Endothelial cell of umbilical vein (primary cell): ENCODE measurements at regions not wholly inside any gene's neighbourhood (a gene's known extent, or its start where the extent isn't known, plus 50 kb on each side); places are given as distances from the start of the nearest gene placed in this dataset.

ENCODE experiments used
- BruUV-seq: library from RNA; stranded (reverse); fragments of 400-500 nt; replicated peaks from 2 replicates; lab custom pipeline; 2021; lab: Mats Ljungman, UMichigan
- CTCF ChIA-PET: fragments of 300-600, 350-600 bp; sonication (Branson Sonifier 250); formaldehyde crosslinking; loops from one replicate; lab custom pipeline; 2021; ENCODE audit warnings: antibody characterized with exemption, inconsistent platforms; lab: Charles Lee
- POLR2A ChIA-PET: fragments of 300-600, 350-600 bp; sonication (Branson Sonifier 250); formaldehyde crosslinking; loops from one replicate; lab custom pipeline; 2021; ENCODE audit warnings: antibody characterized with exemption, inconsistent platforms; lab: Charles Lee
- DNase-seq: peaks from one replicate; pipeline ENCODE4 v3.0.0-alpha.2; 2011; ENCODE audit warnings: low read depth, low spot score
- FAIRE-seq: peaks from 2 replicates; lab custom pipeline; 2011; peaks lifted over from hg19 to GRCh38; lab: Jason Lieb, UNC
- H2AFZ ChIP-seq: 2 replicates; pipeline ENCODE4 v1.6.0; 2012; ENCODE audit warnings: low read depth, low read length, control low read depth, inconsistent platforms
- H3K27ac ChIP-seq: 2 replicates; pipeline ENCODE4 v1.5.1; 2011; ENCODE audit warnings: low read depth, mild to moderate bottlenecking, control low read depth, low read length, moderate library complexity; ENCODE audit not compliant: insufficient read depth
- H3K27me3 ChIP-seq, 2 experiments: 2 replicates each; pipeline versions ENCODE4 v1.6.0 to v1.6.1; 2011; ENCODE audit warnings: low read length in 2 of 2, mixed read lengths in 1 of 2; ENCODE audit not compliant: control insufficient read depth in 2 of 2, insufficient read depth in 2 of 2
- H3K36me3 ChIP-seq, 2 experiments: 2 replicates in 1 of 2; 3 replicates in 1 of 2; pipeline ENCODE4 v1.5.1; 2011; ENCODE audit warnings: low read length in 2 of 2, mild to moderate bottlenecking in 1 of 2, moderate library complexity in 1 of 2; ENCODE audit not compliant: control insufficient read depth in 2 of 2, insufficient read depth in 2 of 2; ENCODE audit errors: extremely low read depth in 1 of 2
- H3K4me1 ChIP-seq: 3 replicates; pipeline ENCODE4 v1.5.1; 2011; ENCODE audit warnings: mild to moderate bottlenecking, low read length; ENCODE audit not compliant: control insufficient read depth, insufficient read depth; ENCODE audit errors: extremely low read depth
- H3K4me2 ChIP-seq: 2 replicates; pipeline ENCODE4 v1.6.1; 2011; ENCODE audit warnings: low read length, control low read depth, mixed read lengths; ENCODE audit not compliant: insufficient read depth
- H3K4me3 ChIP-seq, 3 experiments: fragments of 200-600 bp in 1 of 3; sonication (generic), shearing (Covaris generic) in 1 of 3; replicated peaks in 1 of 3; 2 replicates each; pipeline ENCODE4 v1.5.1; 2011 to 2016; ENCODE audit warnings: control low read depth in 3 of 3, low read length in 3 of 3, mild to moderate bottlenecking in 2 of 3, inconsistent platforms in 1 of 3, low read depth in 1 of 3, moderate library complexity in 1 of 3; ENCODE audit not compliant: insufficient read depth in 1 of 3
- H3K79me2 ChIP-seq: 2 replicates; pipeline ENCODE4 v1.6.0; 2012; ENCODE audit warnings: low read length, inconsistent platforms; ENCODE audit not compliant: control insufficient read depth, insufficient read depth
- H3K9ac ChIP-seq: replicated peaks from 2 replicates; pipeline ENCODE3; 2011; ENCODE audit warnings: low read length, control low read depth; ENCODE audit not compliant: insufficient read depth; ENCODE audit errors: extremely low read depth
- H3K9me1 ChIP-seq: replicated peaks from 3 replicates; pipeline ENCODE4 v1.6.0; 2011; ENCODE audit warnings: mild to moderate bottlenecking, low read length; ENCODE audit not compliant: control insufficient read depth, insufficient read depth; ENCODE audit errors: extremely low read depth
- H3K9me3 ChIP-seq: replicated peaks from 2 replicates; pipeline ENCODE4 v1.5.1; 2012; ENCODE audit warnings: low read length, inconsistent platforms; ENCODE audit not compliant: control insufficient read depth, insufficient read depth
- H4K20me1 ChIP-seq: replicated peaks from 2 replicates; pipeline ENCODE3; 2011; ENCODE audit warnings: mild to moderate bottlenecking, low read length; ENCODE audit not compliant: control insufficient read depth, insufficient read depth; ENCODE audit errors: extremely low read depth
- EZH2 ChIP-seq: IDR thresholded peaks from 2 replicates; pipeline ENCODE4 v1.6.1; 2012; ENCODE audit warnings: borderline replicate concordance, low read depth, mild to moderate bottlenecking, moderate library complexity, low read length, inconsistent platforms; ENCODE audit not compliant: severe bottlenecking
- FOS ChIP-seq: IDR thresholded peaks from 2 replicates; pipeline ENCODE4 v1.6.1; 2011; ENCODE audit warnings: mild to moderate bottlenecking, low read length, moderate library complexity, borderline replicate concordance; ENCODE audit not compliant: insufficient read depth
- GATA2 ChIP-seq: IDR thresholded peaks from 2 replicates; pipeline ENCODE4 v1.7.0; 2011; ENCODE audit warnings: low read depth, mild to moderate bottlenecking, moderate library complexity, mixed read lengths, low read length; ENCODE audit not compliant: insufficient read length, insufficient read depth
- JUN ChIP-seq: IDR thresholded peaks from 2 replicates; pipeline ENCODE4 v1.6.1; 2011; ENCODE audit warnings: borderline replicate concordance, low read depth; ENCODE audit not compliant: insufficient read length, insufficient read depth
- MYC ChIP-seq: IDR thresholded peaks from one replicate; pipeline ENCODE4 v1.6.1; 2011; ENCODE audit warnings: mild to moderate bottlenecking, low read depth, low read length
- POLR2A ChIP-seq: IDR thresholded peaks from 2 replicates; pipeline ENCODE4 v1.6.1; 2012; ENCODE audit warnings: low read depth, mild to moderate bottlenecking, control low read depth, low read length
- POLR2AphosphoS5 ChIP-seq: IDR thresholded peaks from 2 replicates; pipeline ENCODE4 v1.6.1; 2012; ENCODE audit warnings: low read depth, mild to moderate bottlenecking, control low read depth, low read length, moderate library complexity; ENCODE audit not compliant: insufficient read depth
- dilution Hi-C: fragments of 300-500 bp; cut with MboI; formaldehyde crosslinking; loops from one replicate; pipeline ENCODE4 v1.15.0; 2019; ENCODE audit warnings: low sequenced_read_pairs; ENCODE audit not compliant: extremely low pct_ligation_motif_present
- intact Hi-C: fragments of 100-400 bp; cut with micrococcal nuclease; formaldehyde crosslinking; loops from one replicate; pipeline ENCODE4 v1.10.0; 2022
- TF ChIP-seq, protein P1 (sequence below): IDR thresholded peaks from 2 replicates; pipeline ENCODE4 v1.6.1; 2011; ENCODE audit not compliant: insufficient read depth, insufficient read length
- TF ChIP-seq, protein P2 (sequence below), 2 donors: IDR thresholded peaks; 1 replicate in 1 of 2; 2 replicates in 1 of 2; pipeline ENCODE4 v1.5.1; 2011; ENCODE audit warnings: low read length in 2 of 2, mild to moderate bottlenecking in 2 of 2, moderate library complexity in 2 of 2, control low read depth in 1 of 2, inconsistent platforms in 1 of 2, low read depth in 1 of 2; ENCODE audit not compliant: insufficient read depth in 1 of 2; ENCODE audit errors: extremely low read depth in 1 of 2

DNA sequence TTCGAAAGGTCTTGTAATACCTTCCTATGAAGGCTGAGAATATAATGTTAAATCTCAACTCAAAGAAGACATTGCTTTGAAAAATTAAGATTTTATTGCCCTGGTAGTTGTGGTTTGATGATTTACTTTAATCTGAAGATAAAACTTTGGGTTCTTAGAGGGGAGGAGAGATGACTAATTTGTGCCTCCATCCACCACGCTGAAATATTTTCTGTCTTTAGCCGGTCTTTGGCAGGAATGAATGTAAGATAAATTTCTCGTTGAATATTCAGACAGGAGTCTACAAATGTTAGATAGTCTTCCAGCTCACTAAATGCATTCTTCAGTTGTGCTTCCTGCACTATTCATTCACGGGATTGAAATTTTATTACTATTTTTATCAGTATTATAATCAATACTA is 844.3 kb upstream of the NR2F2 start:
- H3K9me3 ChIP-seq = no peaks in the 10 kb centered on the region
- no peak for FAIRE-seq
- H3K4me2 ChIP-seq = no peak overlapping the region
- no peaks in the 10 kb centered on the region for H4K20me1 ChIP-seq
- ChIA-PET POLR2A (no interaction called here), CTCF (interaction anchor here (1.7 kb wide), 1 partner anchor 15 kb away, joined by 4 read pairs; no protein-coding TSS in a partner anchor)
- dilution Hi-C loops (no loop called here), intact Hi-C loops (no loop called here)
- H3K79me2 ChIP-seq = no peaks in the 10 kb centered on the region
- H3K4me3 ChIP-seq = no peak overlapping the region
- no peak for DNase-seq
- H3K4me1 ChIP-seq = peaks cover 3% of the 10 kb centered on the region
- no TSS peak for BruUV-seq
- no peaks in the 10 kb centered on the region for H3K27me3 ChIP-seq
- H3K36me3 ChIP-seq = no peaks in the 10 kb centered on the region
- H3K27ac ChIP-seq = no peak overlapping the region
- H3K9me1 ChIP-seq = no peaks in the 10 kb centered on the region
- H3K9ac ChIP-seq = no peak overlapping the region
- no peak overlapping the region for H2AFZ ChIP-seq
- TF ChIP-seq POLR2A (no peak), FOS (no peak), EZH2 (no peak), MYC (no peak), POLR2AphosphoS5 (no peak), GATA2 (no peak), JUN (no peak)
- TF ChIP-seq, protein P1, sequence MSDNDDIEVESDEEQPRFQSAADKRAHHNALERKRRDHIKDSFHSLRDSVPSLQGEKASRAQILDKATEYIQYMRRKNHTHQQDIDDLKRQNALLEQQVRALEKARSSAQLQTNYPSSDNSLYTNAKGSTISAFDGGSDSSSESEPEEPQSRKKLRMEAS = no peak
- TF ChIP-seq, protein P2, sequence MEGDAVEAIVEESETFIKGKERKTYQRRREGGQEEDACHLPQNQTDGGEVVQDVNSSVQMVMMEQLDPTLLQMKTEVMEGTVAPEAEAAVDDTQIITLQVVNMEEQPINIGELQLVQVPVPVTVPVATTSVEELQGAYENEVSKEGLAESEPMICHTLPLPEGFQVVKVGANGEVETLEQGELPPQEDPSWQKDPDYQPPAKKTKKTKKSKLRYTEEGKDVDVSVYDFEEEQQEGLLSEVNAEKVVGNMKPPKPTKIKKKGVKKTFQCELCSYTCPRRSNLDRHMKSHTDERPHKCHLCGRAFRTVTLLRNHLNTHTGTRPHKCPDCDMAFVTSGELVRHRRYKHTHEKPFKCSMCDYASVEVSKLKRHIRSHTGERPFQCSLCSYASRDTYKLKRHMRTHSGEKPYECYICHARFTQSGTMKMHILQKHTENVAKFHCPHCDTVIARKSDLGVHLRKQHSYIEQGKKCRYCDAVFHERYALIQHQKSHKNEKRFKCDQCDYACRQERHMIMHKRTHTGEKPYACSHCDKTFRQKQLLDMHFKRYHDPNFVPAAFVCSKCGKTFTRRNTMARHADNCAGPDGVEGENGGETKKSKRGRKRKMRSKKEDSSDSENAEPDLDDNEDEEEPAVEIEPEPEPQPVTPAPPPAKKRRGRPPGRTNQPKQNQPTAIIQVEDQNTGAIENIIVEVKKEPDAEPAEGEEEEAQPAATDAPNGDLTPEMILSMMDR (IDR thresholded peaks at IDR 0.05; ENCODE audit: extremely low read depth in 1 of 2, insufficient read depth in 1 of 2, low read depth in 1 of 2, low read length in 2 of 2) = no peak
